HL-60 (cell line): ENCODE measurements at regions not wholly inside any gene's neighbourhood (a gene's known extent, or its start where the extent isn't known, plus 50 kb on each side); places are given as distances from the start of the nearest gene placed in this dataset.

Experiments used
- DNase-seq, 2 experiments: peaks; one replicate each; pipeline ENCODE4 v3.0.0-alpha.2; 2010 to 2020; ENCODE audit warnings: low read depth in 1 of 2, low spot score in 1 of 2
- H3K27ac ChIP-seq: fragments of 250-450 bp; sonication (Bioruptor Pico); replicated peaks from 2 replicates; pipeline ENCODE4 v1.5.1; 2020; ENCODE audit warnings: mild to moderate bottlenecking, moderate library complexity
- H3K27me3 ChIP-seq: fragments of 250-450 bp; sonication (Bioruptor Pico); 2 replicates; pipeline ENCODE4 v1.5.1; 2021; ENCODE audit warnings: mild to moderate bottlenecking, moderate library complexity; ENCODE audit not compliant: insufficient read depth, poor library complexity, severe bottlenecking
- H3K4me3 ChIP-seq: replicated peaks from 2 replicates; pipeline ENCODE4 v1.5.1; 2011; ENCODE audit warnings: mild to moderate bottlenecking, control low read depth, low read length; ENCODE audit not compliant: insufficient read depth
- GABPA ChIP-seq: IDR thresholded peaks from 2 replicates; pipeline ENCODE4 v1.6.1; 2012; ENCODE audit warnings: low read depth
- POLR2AphosphoS5 ChIP-seq: IDR thresholded peaks from 2 replicates; pipeline ENCODE4 v1.6.1; 2012; ENCODE audit warnings: low read depth
- SPI1 ChIP-seq: IDR thresholded peaks from 2 replicates; pipeline ENCODE4 v1.6.1; 2012; ENCODE audit warnings: low read depth, mild to moderate bottlenecking, borderline replicate concordance
- TF ChIP-seq, protein P1 (sequence below): IDR thresholded peaks from 2 replicates; pipeline ENCODE4 v1.6.1; 2012; ENCODE audit warnings: low read depth; ENCODE audit not compliant: insufficient replicate concordance
- TF ChIP-seq, protein P2 (sequence below): IDR thresholded peaks from one replicate; pipeline ENCODE4 v1.5.1; 2011; ENCODE audit warnings: low read length, control low read depth, inconsistent platforms; ENCODE audit not compliant: insufficient read depth

DNA sequence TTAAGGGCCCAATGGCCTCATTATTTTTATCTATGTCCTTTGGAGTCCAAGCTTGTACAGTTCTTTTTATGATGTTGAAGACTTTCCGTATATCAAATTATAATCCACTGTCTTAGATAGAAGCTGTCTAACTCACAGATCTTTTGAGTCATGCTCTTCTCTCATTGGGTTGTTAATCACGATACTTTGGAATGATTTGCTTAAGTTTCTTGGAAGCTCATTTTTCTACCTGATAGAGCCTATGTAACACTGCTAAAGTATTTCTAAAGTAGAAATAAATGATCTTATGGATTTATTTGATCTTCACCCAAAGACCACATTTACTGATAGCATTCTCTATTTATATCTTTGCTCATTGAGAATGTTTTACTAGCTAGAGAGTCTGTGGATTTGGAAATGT is 1554.1 kb downstream of the PLA2G4A start:
- no peaks in the 10 kb centered on the region for H3K27me3 ChIP-seq
- TF ChIP-seq, protein P1, sequence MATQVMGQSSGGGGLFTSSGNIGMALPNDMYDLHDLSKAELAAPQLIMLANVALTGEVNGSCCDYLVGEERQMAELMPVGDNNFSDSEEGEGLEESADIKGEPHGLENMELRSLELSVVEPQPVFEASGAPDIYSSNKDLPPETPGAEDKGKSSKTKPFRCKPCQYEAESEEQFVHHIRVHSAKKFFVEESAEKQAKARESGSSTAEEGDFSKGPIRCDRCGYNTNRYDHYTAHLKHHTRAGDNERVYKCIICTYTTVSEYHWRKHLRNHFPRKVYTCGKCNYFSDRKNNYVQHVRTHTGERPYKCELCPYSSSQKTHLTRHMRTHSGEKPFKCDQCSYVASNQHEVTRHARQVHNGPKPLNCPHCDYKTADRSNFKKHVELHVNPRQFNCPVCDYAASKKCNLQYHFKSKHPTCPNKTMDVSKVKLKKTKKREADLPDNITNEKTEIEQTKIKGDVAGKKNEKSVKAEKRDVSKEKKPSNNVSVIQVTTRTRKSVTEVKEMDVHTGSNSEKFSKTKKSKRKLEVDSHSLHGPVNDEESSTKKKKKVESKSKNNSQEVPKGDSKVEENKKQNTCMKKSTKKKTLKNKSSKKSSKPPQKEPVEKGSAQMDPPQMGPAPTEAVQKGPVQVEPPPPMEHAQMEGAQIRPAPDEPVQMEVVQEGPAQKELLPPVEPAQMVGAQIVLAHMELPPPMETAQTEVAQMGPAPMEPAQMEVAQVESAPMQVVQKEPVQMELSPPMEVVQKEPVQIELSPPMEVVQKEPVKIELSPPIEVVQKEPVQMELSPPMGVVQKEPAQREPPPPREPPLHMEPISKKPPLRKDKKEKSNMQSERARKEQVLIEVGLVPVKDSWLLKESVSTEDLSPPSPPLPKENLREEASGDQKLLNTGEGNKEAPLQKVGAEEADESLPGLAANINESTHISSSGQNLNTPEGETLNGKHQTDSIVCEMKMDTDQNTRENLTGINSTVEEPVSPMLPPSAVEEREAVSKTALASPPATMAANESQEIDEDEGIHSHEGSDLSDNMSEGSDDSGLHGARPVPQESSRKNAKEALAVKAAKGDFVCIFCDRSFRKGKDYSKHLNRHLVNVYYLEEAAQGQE, result no peak
- TF ChIP-seq GABPA (no peak), SPI1 (no peak), POLR2AphosphoS5 (no peak)
- TF ChIP-seq, protein P2, sequence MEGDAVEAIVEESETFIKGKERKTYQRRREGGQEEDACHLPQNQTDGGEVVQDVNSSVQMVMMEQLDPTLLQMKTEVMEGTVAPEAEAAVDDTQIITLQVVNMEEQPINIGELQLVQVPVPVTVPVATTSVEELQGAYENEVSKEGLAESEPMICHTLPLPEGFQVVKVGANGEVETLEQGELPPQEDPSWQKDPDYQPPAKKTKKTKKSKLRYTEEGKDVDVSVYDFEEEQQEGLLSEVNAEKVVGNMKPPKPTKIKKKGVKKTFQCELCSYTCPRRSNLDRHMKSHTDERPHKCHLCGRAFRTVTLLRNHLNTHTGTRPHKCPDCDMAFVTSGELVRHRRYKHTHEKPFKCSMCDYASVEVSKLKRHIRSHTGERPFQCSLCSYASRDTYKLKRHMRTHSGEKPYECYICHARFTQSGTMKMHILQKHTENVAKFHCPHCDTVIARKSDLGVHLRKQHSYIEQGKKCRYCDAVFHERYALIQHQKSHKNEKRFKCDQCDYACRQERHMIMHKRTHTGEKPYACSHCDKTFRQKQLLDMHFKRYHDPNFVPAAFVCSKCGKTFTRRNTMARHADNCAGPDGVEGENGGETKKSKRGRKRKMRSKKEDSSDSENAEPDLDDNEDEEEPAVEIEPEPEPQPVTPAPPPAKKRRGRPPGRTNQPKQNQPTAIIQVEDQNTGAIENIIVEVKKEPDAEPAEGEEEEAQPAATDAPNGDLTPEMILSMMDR, result no peak
- no peak for DNase-seq
- H3K4me3 ChIP-seq, result no peak overlapping the region
- H3K27ac ChIP-seq, result no peak overlapping the region

- TF ChIP-seq, protein P1, result no peak
- TF ChIP-seq GABPA, result no peak
- no peak for TF ChIP-seq SPI1
- TF ChIP-seq, protein P2, result no peak
- no peak for TF ChIP-seq POLR2AphosphoS5
- Histone ChIP-seq H3K27me3 (no peaks in the 10 kb centered on the region), H3K27ac (no peak overlapping the region), H3K4me3 (no peak overlapping the region)
- no peak for DNase-seq
These were observed 1557.4 kb downstream of the PLA2G4A start for GRCh38 chr1:188386161-188386560.

DNA sequence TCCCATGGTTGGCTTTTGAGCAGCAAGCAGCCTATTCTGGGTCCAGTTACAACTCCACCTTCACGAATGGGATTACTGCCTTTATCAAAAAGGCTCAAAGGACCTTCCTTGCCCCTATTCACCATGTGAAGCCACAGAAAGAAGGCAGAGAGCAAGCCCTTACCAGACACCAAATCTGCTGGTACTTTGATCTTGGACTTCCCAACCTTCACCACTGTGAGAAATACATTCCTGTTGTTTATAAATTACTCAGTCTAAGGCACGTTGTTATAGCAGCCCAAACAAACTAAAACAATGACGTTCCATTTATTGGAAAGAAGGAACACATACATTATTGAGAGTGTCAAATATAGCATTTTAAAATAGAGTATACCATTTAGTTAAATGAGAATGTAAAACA is 1557.9 kb downstream of the PLA2G4A start:
- Histone ChIP-seq H3K27me3 (no peaks in the 10 kb centered on the region), H3K27ac (no peak overlapping the region), H3K4me3 (no peak overlapping the region)
- DNase-seq, result no peak
- TF ChIP-seq SPI1, result no peak
- TF ChIP-seq, protein P1, result no peak
- TF ChIP-seq POLR2AphosphoS5, result no peak
- TF ChIP-seq GABPA, result no peak
- TF ChIP-seq, protein P2, result no peak
